H9 (cell line): ENCODE measurements at regions not wholly inside any gene's neighbourhood (a gene's known extent, or its start where the extent isn't known, plus 50 kb on each side); places are given as distances from the start of the nearest gene placed in this dataset.

Experiments used
- DNase-seq: peaks from one replicate; pipeline ENCODE4 v3.0.0-alpha.2; 2017
- H2AFZ ChIP-seq: one replicate; pipeline ENCODE4 v1.6.1; 2013; ENCODE audit warnings: mild to moderate bottlenecking, low read length, control low read depth, moderate library complexity
- H2AK5ac ChIP-seq: 2 replicates; pipeline ENCODE4 v1.6.1; 2013; ENCODE audit warnings: low read length, control low read depth, mixed read lengths; ENCODE audit not compliant: insufficient read length
- H2BK120ac ChIP-seq: one replicate; pipeline ENCODE4 v1.6.1; 2013; ENCODE audit warnings: low read depth, mild to moderate bottlenecking, low read length, control low read depth, inconsistent platforms; ENCODE audit not compliant: poor library complexity, severe bottlenecking
- H2BK12ac ChIP-seq: 2 replicates; pipeline ENCODE4 v1.6.1; 2013; ENCODE audit warnings: low read length, control low read depth, mixed read lengths, low read depth; ENCODE audit not compliant: insufficient read length
- H2BK15ac ChIP-seq: 2 replicates; pipeline ENCODE4 v1.6.1; 2013; ENCODE audit warnings: low read depth, low read length, control low read depth
- H2BK20ac ChIP-seq: one replicate; pipeline ENCODE4 v1.6.1; 2013; ENCODE audit warnings: low read depth, mild to moderate bottlenecking, low read length, control low read depth, inconsistent platforms; ENCODE audit not compliant: poor library complexity, severe bottlenecking
- H2BK5ac ChIP-seq: 2 replicates; pipeline ENCODE4 v1.6.1; 2013; ENCODE audit warnings: low read length, control low read depth, mixed read lengths; ENCODE audit not compliant: insufficient read length
- H3K14ac ChIP-seq: 2 replicates; pipeline ENCODE4 v1.6.1; 2013; ENCODE audit warnings: low read length, control low read depth; ENCODE audit not compliant: insufficient read depth
- H3K18ac ChIP-seq: 2 replicates; pipeline ENCODE4 v1.6.1; 2013; ENCODE audit warnings: low read depth, mild to moderate bottlenecking, mixed read lengths, low read length, control low read depth; ENCODE audit not compliant: insufficient read length
- H3K23ac ChIP-seq: 2 replicates; pipeline ENCODE4 v1.6.1; 2013; ENCODE audit warnings: low read length, control low read depth, mixed read lengths, low read depth; ENCODE audit not compliant: insufficient read length
- H3K23me2 ChIP-seq: 2 replicates; pipeline ENCODE4 v1.6.1; 2013; ENCODE audit warnings: low read depth, mild to moderate bottlenecking, mixed read lengths, low read length, control low read depth; ENCODE audit not compliant: insufficient read length, poor library complexity, severe bottlenecking
- H3K27ac ChIP-seq: 2 replicates; pipeline ENCODE4 v1.5.1; 2013; ENCODE audit warnings: low read length, control low read depth, mixed read lengths, low read depth; ENCODE audit not compliant: insufficient read length
- H3K27me3 ChIP-seq: 2 replicates; pipeline ENCODE4 v1.6.1; 2013; ENCODE audit warnings: low read length, control low read depth, inconsistent platforms; ENCODE audit not compliant: insufficient read depth
- H3K4ac ChIP-seq: 2 replicates; pipeline ENCODE4 v1.6.1; 2013; ENCODE audit warnings: low read depth, mild to moderate bottlenecking, control low read depth, inconsistent platforms, low read length, moderate library complexity
- H3K4me1 ChIP-seq: 2 replicates; pipeline ENCODE4 v1.6.1; 2013; ENCODE audit warnings: low read length, control low read depth, inconsistent platforms; ENCODE audit not compliant: insufficient read depth
- H3K4me2 ChIP-seq: 2 replicates; pipeline ENCODE4 v1.6.1; 2013; ENCODE audit warnings: low read length, control low read depth, mixed read lengths; ENCODE audit not compliant: insufficient read length, insufficient read depth
- H3K56ac ChIP-seq: 2 replicates; pipeline ENCODE4 v1.6.1; 2013; ENCODE audit warnings: low read depth, mild to moderate bottlenecking, mixed read lengths, low read length, control low read depth; ENCODE audit not compliant: insufficient read length
- H3K79me1 ChIP-seq: 2 replicates; pipeline ENCODE4 v1.6.1; 2013; ENCODE audit warnings: low read depth, mild to moderate bottlenecking, moderate library complexity, low read length, control low read depth, inconsistent platforms; ENCODE audit not compliant: insufficient read depth, poor library complexity, severe bottlenecking
- H3K79me2 ChIP-seq: 2 replicates; pipeline ENCODE4 v1.6.1; 2013; ENCODE audit warnings: low read length, control low read depth, inconsistent platforms; ENCODE audit not compliant: insufficient read depth
- H3K9ac ChIP-seq: 2 replicates; pipeline ENCODE4 v1.6.1; 2013; ENCODE audit warnings: low read length, control low read depth, mixed read lengths; ENCODE audit not compliant: insufficient read length; ENCODE audit errors: extremely low read depth
- H3K9me3 ChIP-seq: one replicate; pipeline ENCODE4 v1.6.1; 2013; ENCODE audit warnings: low read depth, low read length, inconsistent platforms; ENCODE audit not compliant: control insufficient read depth
- H3T11ph ChIP-seq: one replicate; pipeline ENCODE4 v1.6.1; 2013; ENCODE audit warnings: mild to moderate bottlenecking, low read length, control low read depth, inconsistent platforms
- H4K20me1 ChIP-seq: one replicate; pipeline ENCODE4 v1.6.1; 2013; ENCODE audit not compliant: control insufficient read depth, insufficient read length, insufficient read depth
- H4K5ac ChIP-seq: 2 replicates; pipeline ENCODE4 v1.6.1; 2013; ENCODE audit warnings: low read depth, mild to moderate bottlenecking, mixed read lengths, low read length, control low read depth; ENCODE audit not compliant: insufficient read length
- H4K8ac ChIP-seq: replicated peaks from 2 replicates; pipeline ENCODE4 v1.6.1; 2013; ENCODE audit warnings: low read length, control low read depth, mixed read lengths, low read depth; ENCODE audit not compliant: insufficient read length
- H4K91ac ChIP-seq: 2 replicates; pipeline ENCODE4 v1.6.1; 2013; ENCODE audit warnings: low read depth, mild to moderate bottlenecking, moderate library complexity, mixed read lengths, low read length, control low read depth; ENCODE audit not compliant: insufficient read length
- H3K27ac Mint-ChIP-seq, 3 experiments: 2 replicates in 2 of 3; 3 replicates in 1 of 3; pipeline ENCODE4 v1.8.0; 2020 to 2021; ENCODE audit warnings: mixed read lengths in 3 of 3, mild to moderate bottlenecking in 1 of 3, moderate library complexity in 1 of 3
- H3K27me3 Mint-ChIP-seq: 2 replicates; pipeline ENCODE4 v1.8.0; 2021; ENCODE audit warnings: low read depth, mild to moderate bottlenecking, moderate library complexity, mixed read lengths
- H3K36me3 Mint-ChIP-seq, 3 experiments: 2 replicates in 2 of 3; 3 replicates in 1 of 3; pipeline ENCODE4 v1.8.0; 2020 to 2021; ENCODE audit warnings: low read depth in 3 of 3, mixed read lengths in 3 of 3; ENCODE audit not compliant: insufficient read depth in 1 of 3
- H3K4me1 Mint-ChIP-seq, 2 experiments: 2 replicates each; pipeline ENCODE4 v1.8.0; 2020; ENCODE audit warnings: mixed read lengths in 2 of 2
- H3K4me3 Mint-ChIP-seq, 2 experiments: 2 replicates in 1 of 2; 3 replicates in 1 of 2; pipeline ENCODE4 v1.8.0; 2020 to 2021; ENCODE audit warnings: mild to moderate bottlenecking in 2 of 2, mixed read lengths in 2 of 2, moderate library complexity in 1 of 2
- H3K9me3 Mint-ChIP-seq, 2 experiments: 2 replicates in 1 of 2; 3 replicates in 1 of 2; pipeline ENCODE4 v1.8.0; 2020; ENCODE audit warnings: mild to moderate bottlenecking in 2 of 2, mixed read lengths in 2 of 2, moderate library complexity in 1 of 2
- CTCF ChIP-seq: fragments of 200-600 bp; sonication (generic); conservative IDR thresholded peaks from 3 replicates; pipeline ENCODE4 v1.8.0; 2021; ENCODE audit warnings: antibody characterized with exemption, mild to moderate bottlenecking

GRCh38 chr18:33870059-33870458 is 292.0 kb downstream of the ASXL3 start:
- Mint-ChIP-seq H3K36me3 (peaks cover 0 to 4% (median 4%) of the 10 kb centered on the region in 3 experiments; a peak in 3 of 7 replicates), H3K4me3 (no peak overlapping the region), H3K9me3 (peaks cover 3 to 6% of the 10 kb centered on the region in 2 experiments; a peak in 3 of 5 replicates), H3K4me1 (0 out of 4 replicates have a peak, but pooled peaks cover 0 to 4% of the 10 kb centered on the region in 2 experiments), H3K27me3 (no peaks in the 10 kb centered on the region), H3K27ac (no peak overlapping the region)
- no peak overlapping the region for H3K27ac ChIP-seq
- H3K23me2 ChIP-seq = no peaks in the 10 kb centered on the region
- no peak overlapping the region for H2BK20ac ChIP-seq
- no peak overlapping the region for H4K8ac ChIP-seq
- H3K79me2 ChIP-seq = no peaks in the 10 kb centered on the region
- no peak overlapping the region for H3K56ac ChIP-seq
- H2BK15ac ChIP-seq = no peak overlapping the region
- no peak overlapping the region for H2BK12ac ChIP-seq
- no peak overlapping the region for H3K18ac ChIP-seq
- H3K4me1 ChIP-seq = no peaks in the 10 kb centered on the region; the same call in 1 of the 2 replicates
- H3K9me3 ChIP-seq = no peaks in the 10 kb centered on the region
- no peak overlapping the region for H3K9ac ChIP-seq
- no peak overlapping the region for H3T11ph ChIP-seq
- H4K5ac ChIP-seq = no peak overlapping the region
- H4K91ac ChIP-seq = no peak overlapping the region
- no peak overlapping the region for H2AFZ ChIP-seq
- no peaks in the 10 kb centered on the region for H4K20me1 ChIP-seq
- no peak overlapping the region for H3K4ac ChIP-seq
- no peak overlapping the region for H2AK5ac ChIP-seq
- no peak overlapping the region for H3K23ac ChIP-seq
- H3K79me1 ChIP-seq = no peaks in the 10 kb centered on the region
- H3K4me2 ChIP-seq = no peak overlapping the region
- no peaks in the 10 kb centered on the region for H3K27me3 ChIP-seq
- H3K14ac ChIP-seq = no peak overlapping the region
- no peak for DNase-seq
- no peak for TF ChIP-seq CTCF
- H2BK5ac ChIP-seq = no peak overlapping the region
- H2BK120ac ChIP-seq = no peak overlapping the region
